Stimulated activated naive B cell treated with anti-CD40 and anti-IgM and Interleukin-4, amounts not matched to agents 10 μg/mL and 1 μg/mL and 100 μg/mL, for 72 hours (primary cell): ENCODE measurements at regions not wholly inside any gene's neighbourhood (a gene's known extent, or its start where the extent isn't known, plus 50 kb on each side); places are given as distances from the start of the nearest gene placed in this dataset.

Experiments
- ATAC-seq, 2 donors: fragments of 150-1000 bp; cut with Tn5 transposase; replicated peaks; 2 replicates each; pipeline ENCODE4 v1.10.0; 2021; ENCODE audit warnings: moderate library complexity in 1 of 2
- DNase-seq: peaks from one replicate; pipeline ENCODE4 v3.0.0; 2021
- H3K27ac Mint-ChIP-seq: one replicate; pipeline ENCODE4 v1.8.0; 2022; ENCODE audit warnings: mild to moderate bottlenecking, mixed read lengths
- H3K27me3 Mint-ChIP-seq, 2 donors: one replicate each; pipeline ENCODE4 v1.8.0; 2022; ENCODE audit warnings: mixed read lengths in 2 of 2
- H3K36me3 Mint-ChIP-seq, 2 donors: one replicate each; pipeline ENCODE4 v1.8.0; 2022; ENCODE audit warnings: mixed read lengths in 2 of 2, mild to moderate bottlenecking in 1 of 2
- H3K4me1 Mint-ChIP-seq, 2 donors: one replicate each; pipeline ENCODE4 v1.8.0; 2022; ENCODE audit warnings: mixed read lengths in 2 of 2, mild to moderate bottlenecking in 1 of 2
- H3K4me3 Mint-ChIP-seq, 2 donors: one replicate each; pipeline ENCODE4 v1.8.0; 2022; ENCODE audit warnings: mild to moderate bottlenecking in 2 of 2, mixed read lengths in 2 of 2, moderate library complexity in 1 of 2
- H3K9me3 Mint-ChIP-seq, 2 donors: one replicate each; pipeline ENCODE4 v1.8.0; 2022; ENCODE audit warnings: mixed read lengths in 2 of 2, mild to moderate bottlenecking in 1 of 2

DNA sequence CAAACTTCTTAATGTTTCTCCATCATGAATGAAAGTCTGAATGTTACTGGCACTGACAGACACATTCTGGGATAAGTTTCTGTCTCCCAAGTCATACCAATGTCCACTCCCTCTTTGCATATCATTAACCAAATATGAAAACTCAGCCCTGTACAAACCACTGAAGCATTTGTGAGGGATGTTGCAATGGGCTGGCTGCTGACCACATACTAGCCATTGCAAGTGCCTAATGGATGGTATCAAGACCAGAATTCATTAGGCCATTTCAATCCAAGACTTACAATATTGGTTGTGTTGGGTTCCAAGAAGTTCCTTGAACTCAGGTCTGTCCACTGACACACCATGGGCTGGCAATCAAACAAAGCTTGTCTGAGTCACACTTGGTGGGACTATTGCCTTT lies 73.8 kb downstream of the CBLN2 start:
- ATAC-seq: no peak
- Mint-ChIP-seq H3K36me3 (no peaks in the 10 kb centered on the region), H3K9me3 (no peaks in the 10 kb centered on the region), H3K4me3 (no peak overlapping the region), H3K27me3 (no peaks in the 10 kb centered on the region), H3K4me1 (no peaks in the 10 kb centered on the region), H3K27ac (no peak overlapping the region)
- no peak for DNase-seq

DNA sequence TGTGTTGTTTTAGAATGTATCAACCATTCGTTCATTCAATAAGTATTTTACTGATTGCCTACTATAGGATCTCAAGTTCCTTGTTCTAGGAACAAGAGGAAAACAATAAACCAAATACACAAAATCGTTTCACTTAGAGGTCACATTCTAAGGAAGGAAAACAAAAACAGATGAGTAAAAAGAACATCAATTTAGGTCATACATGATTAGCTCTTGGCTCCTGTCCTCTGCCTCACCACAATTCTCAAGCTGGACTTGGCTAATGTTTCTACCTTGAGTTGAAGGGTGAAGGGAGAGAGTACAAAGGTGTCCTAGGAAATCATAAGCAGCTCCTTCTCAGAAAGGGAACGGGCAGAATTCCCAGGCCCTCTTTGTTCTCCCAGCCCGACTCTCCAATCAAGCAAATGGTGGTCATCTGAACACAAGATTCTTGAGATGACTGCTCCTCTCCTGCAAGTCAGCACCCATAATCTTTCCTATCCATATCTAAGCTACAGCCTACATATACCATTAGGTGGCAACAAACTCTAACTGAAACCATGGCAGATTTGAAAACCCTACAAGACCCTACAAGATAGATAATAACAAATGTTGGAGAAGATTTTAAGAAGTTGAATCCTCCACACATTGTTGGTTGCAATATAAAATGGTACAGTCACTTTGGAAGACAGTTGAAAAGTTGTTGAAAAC lies 76.0 kb downstream of the CBLN2 start:
- DNase-seq (no peak), ATAC-seq (no peak)
- no peaks in the 10 kb centered on the region for H3K27me3 Mint-ChIP-seq
- H3K4me1 Mint-ChIP-seq: no peaks in the 10 kb centered on the region
- H3K27ac Mint-ChIP-seq: no peak overlapping the region
- peaks cover 0 to 2% of the 10 kb centered on the region in 2 donors for H3K9me3 Mint-ChIP-seq
- no peak overlapping the region for H3K4me3 Mint-ChIP-seq
- no peaks in the 10 kb centered on the region for H3K36me3 Mint-ChIP-seq

DNA sequence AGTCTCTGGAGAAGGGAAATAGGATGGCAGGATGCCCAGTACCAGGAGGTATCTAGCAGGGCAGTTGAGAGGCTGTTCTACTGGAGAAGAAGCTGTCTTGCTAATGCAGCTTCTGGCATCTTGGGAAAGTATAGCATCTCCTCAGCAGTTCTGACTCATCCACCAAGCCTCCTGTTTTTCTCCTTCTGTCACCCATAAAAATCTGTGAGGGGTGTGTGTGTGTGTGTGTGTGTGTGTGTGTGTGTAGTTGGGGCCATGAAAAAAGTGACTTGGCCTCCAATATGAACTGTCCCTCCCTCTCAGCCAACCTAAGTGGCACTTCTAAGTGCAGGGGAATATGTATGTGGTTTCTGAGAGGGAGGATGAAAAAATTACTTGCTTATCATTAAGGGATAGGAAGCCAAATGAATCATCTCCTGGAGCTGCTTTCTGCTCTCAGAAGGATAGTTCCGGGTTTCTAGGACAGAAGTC lies 83.9 kb downstream of the CBLN2 start:
- H3K4me1 Mint-ChIP-seq: no peaks in the 10 kb centered on the region
- no peak for DNase-seq
- H3K4me3 Mint-ChIP-seq: no peak overlapping the region

GRCh38 chr18:72458271-72458670 lies 85.9 kb downstream of the CBLN2 start:
- Mint-ChIP-seq H3K27ac (no peak overlapping the region), H3K27me3 (no peaks in the 10 kb centered on the region), H3K9me3 (peaks cover 4 to 6% of the 10 kb centered on the region in 2 donors), H3K4me3 (no peak overlapping the region), H3K36me3 (no peaks in the 10 kb centered on the region), H3K4me1 (no peaks in the 10 kb centered on the region)
- no peak for DNase-seq
- ATAC-seq: no peak

More for the DNA sequence above, 83.9 kb downstream of the CBLN2 start:
- H3K9me3 Mint-ChIP-seq: peaks cover 4 to 6% of the 10 kb centered on the region in 2 donors
- no peaks in the 10 kb centered on the region for H3K36me3 Mint-ChIP-seq
- no peak for ATAC-seq
- H3K27ac Mint-ChIP-seq: no peak overlapping the region
- no peaks in the 10 kb centered on the region for H3K27me3 Mint-ChIP-seq

DNA sequence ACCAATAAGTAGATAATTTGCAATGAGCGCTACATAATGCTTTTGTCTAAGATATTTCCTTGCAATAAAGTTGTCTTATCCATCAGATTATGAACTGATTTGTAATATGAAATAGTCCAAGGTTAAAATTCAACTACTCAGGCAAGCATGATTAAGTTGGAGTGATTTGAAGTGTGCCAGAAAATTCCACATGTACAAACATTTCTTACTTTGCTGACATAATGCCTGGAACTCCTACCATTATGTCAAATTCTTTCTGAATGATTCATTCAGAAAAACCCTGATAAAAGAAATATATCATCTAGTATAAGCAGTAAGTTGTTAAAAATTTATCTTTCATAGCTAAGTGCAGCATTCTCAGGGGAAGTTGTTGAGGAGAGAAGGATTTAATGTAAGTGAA lies 87.3 kb downstream of the CBLN2 start:
- H3K9me3 Mint-ChIP-seq: peaks cover 9 to 12% of the 10 kb centered on the region in 2 donors
- H3K4me1 Mint-ChIP-seq: no peaks in the 10 kb centered on the region
- DNase-seq (no peak), ATAC-seq (no peak)
- H3K27ac Mint-ChIP-seq: no peak overlapping the region
- no peak overlapping the region for H3K4me3 Mint-ChIP-seq
- no peaks in the 10 kb centered on the region for H3K27me3 Mint-ChIP-seq
- no peaks in the 10 kb centered on the region for H3K36me3 Mint-ChIP-seq

DNA sequence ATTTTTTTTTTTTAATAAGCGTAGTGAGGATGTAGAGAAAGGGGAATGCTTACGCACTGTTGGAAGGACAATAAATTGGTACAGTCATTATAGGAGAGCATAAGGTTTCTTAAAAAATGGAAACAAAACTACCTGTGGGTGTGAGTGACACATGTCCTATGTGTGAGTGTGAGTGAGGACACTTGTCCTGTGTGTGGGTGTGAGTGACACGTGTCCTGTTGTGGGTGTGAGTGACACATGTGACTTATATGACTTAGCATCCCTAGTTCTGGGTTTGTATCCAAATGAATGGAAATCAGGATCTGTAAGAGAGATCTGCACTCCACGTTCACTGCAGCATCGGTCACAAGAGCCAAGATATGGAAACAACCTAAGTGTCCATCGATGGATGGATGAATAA lies 91.8 kb downstream of the CBLN2 start:
- ATAC-seq (no peak), DNase-seq (no peak)
- Mint-ChIP-seq H3K27ac (no peak overlapping the region), H3K4me1 (no peaks in the 10 kb centered on the region), H3K4me3 (no peak overlapping the region), H3K36me3 (no peaks in the 10 kb centered on the region), H3K9me3 (peaks cover 9 to 14% of the 10 kb centered on the region in 2 donors), H3K27me3 (no peaks in the 10 kb centered on the region)

- Mint-ChIP-seq H3K27ac (no peak overlapping the region), H3K9me3 (peaks cover 0 to 2% of the 10 kb centered on the region in 2 donors), H3K4me3 (no peak overlapping the region), H3K4me1 (no peaks in the 10 kb centered on the region), H3K36me3 (no peaks in the 10 kb centered on the region), H3K27me3 (no peaks in the 10 kb centered on the region)
- ATAC-seq (no peak), DNase-seq (no peak)
These were observed 99.4 kb downstream of the CBLN2 start for GRCh38 chr18:72444798-72445155.

DNA sequence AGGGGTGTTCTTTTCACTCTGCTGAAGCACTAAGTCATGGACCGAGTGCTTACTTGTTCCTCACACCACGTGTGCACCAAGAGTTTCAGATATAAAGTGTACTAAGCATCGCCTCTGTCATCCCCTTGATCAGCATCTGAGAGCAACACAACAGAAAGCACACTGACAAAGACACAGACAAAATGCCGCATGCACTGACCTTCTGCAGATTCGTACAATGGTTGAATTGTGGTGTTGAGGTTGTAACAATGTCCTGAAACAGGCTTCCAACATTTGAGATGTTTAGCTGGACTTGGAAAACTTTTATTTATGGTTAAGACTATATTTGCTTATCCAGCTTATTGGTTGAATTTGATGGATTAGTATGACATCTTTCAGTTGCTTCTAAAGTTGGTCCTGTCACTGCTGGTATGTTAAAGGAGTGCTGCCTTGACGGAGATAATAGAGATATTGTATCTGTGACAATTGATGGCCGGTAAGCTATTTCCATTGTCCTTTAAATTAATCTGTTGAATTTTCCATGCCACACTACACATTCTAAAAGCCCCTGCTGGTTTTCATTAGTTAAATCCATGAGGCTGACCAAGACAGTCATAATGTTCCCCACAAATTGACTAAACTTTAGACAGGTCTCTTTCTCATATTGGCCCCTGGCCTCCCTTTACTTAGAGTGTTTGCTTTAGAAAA lies 99.9 kb downstream of the CBLN2 start:
- Mint-ChIP-seq H3K4me3 (no peak overlapping the region), H3K27ac (no peak overlapping the region), H3K36me3 (no peaks in the 10 kb centered on the region), H3K27me3 (no peaks in the 10 kb centered on the region), H3K4me1 (no peaks in the 10 kb centered on the region), H3K9me3 (peaks cover 2% of the 10 kb centered on the region in 2 donors)
- ATAC-seq (no peak), DNase-seq (no peak)

DNA sequence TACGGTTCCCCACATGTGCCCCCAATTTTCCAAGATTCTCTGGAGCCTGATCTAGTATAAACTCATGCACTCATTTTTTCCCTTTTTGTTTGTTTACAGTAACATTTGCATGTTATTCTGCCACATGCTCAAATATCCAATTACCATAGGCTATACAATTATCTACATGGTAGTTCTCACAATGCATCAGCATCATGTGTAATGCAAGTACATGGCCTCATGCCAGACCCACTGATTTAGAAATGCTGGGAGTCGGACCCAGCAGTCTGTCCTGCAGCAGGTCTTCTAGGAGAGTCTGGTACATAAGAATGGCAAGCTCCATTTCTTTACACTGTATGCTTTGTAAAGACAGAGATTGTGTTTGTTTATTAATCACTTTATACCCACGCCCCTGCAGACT lies 107.7 kb downstream of the CBLN2 start:
- H3K9me3 Mint-ChIP-seq: peaks cover 2 to 4% of the 10 kb centered on the region in 2 donors
- H3K4me3 Mint-ChIP-seq: no peak overlapping the region
- DNase-seq (no peak), ATAC-seq (no peak)
- H3K36me3 Mint-ChIP-seq: no peaks in the 10 kb centered on the region
- no peaks in the 10 kb centered on the region for H3K27me3 Mint-ChIP-seq
- H3K27ac Mint-ChIP-seq: no peak overlapping the region
- H3K4me1 Mint-ChIP-seq: no peaks in the 10 kb centered on the region

GRCh38 chr18:72433756-72434155 lies 110.4 kb downstream of the CBLN2 start:
- Mint-ChIP-seq H3K9me3 (peaks cover 8 to 13% of the 10 kb centered on the region in 2 donors), H3K4me1 (no peaks in the 10 kb centered on the region)

GRCh38 chr18:72427721-72428120 lies 116.4 kb downstream of the CBLN2 start:
- DNase-seq (no peak), ATAC-seq (no peak)
- no peaks in the 10 kb centered on the region for H3K4me1 Mint-ChIP-seq
- H3K4me3 Mint-ChIP-seq: no peak overlapping the region
- H3K36me3 Mint-ChIP-seq: no peaks in the 10 kb centered on the region
- H3K27ac Mint-ChIP-seq: no peak overlapping the region
- no peaks in the 10 kb centered on the region for H3K27me3 Mint-ChIP-seq
- peaks cover 10 to 20% of the 10 kb centered on the region in 2 donors for H3K9me3 Mint-ChIP-seq

More at GRCh38 chr18:72433756-72434155, 110.4 kb downstream of the CBLN2 start:
- Mint-ChIP-seq H3K36me3 (no peaks in the 10 kb centered on the region), H3K27me3 (no peaks in the 10 kb centered on the region), H3K4me3 (no peak overlapping the region), H3K27ac (no peak overlapping the region)
- no peak for DNase-seq
- ATAC-seq: no peak

DNA sequence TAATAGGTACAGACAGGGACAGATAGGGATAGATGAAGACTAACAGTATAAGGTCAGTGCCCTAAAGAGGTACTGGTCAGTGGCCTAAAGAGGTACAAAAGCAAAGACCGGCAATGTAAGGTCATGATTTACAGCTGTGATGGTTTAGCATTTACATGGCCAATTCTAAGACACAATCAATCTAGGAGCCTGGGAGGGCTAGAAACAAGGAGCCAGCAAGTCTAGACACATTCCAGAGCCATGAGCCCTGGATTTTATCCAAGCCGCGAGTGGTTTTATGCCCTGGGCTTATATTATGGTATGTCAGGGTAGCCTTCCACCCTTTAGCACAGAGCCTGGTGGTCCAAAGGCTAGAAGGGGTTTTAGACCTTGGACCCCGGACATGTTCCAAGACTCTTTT lies 124.2 kb downstream of the CBLN2 start:
- DNase-seq (no peak), ATAC-seq (no peak)
- no peaks in the 10 kb centered on the region for H3K27me3 Mint-ChIP-seq
- H3K27ac Mint-ChIP-seq: no peak overlapping the region
- H3K9me3 Mint-ChIP-seq: peaks cover 0 to 10% of the 10 kb centered on the region in 2 donors
- no peaks in the 10 kb centered on the region for H3K4me1 Mint-ChIP-seq
- no peaks in the 10 kb centered on the region for H3K36me3 Mint-ChIP-seq
- no peak overlapping the region for H3K4me3 Mint-ChIP-seq

DNA sequence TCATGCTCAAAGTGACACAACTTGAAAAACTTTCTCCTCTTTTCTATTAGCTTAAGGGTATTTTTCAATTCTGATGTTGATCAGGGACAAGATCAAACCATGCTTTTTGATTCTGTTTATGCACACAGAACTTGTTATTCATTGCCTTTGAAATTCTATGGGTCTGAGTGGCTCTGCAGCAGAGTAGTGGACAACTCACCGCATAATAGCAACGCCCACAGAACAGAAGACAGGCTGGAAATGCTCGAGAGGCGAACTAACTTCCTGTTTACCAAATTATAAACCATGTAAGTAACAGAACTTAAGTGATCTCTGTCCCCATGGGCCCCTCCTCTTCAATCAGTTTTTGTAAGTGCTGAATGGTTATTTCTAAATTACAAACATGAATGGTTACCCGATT lies 131.2 kb downstream of the CBLN2 start:
- H3K4me3 Mint-ChIP-seq: no peak overlapping the region
- H3K27me3 Mint-ChIP-seq: no peaks in the 10 kb centered on the region
- H3K36me3 Mint-ChIP-seq: no peaks in the 10 kb centered on the region
- H3K9me3 Mint-ChIP-seq: peaks cover 4 to 5% of the 10 kb centered on the region in 2 donors
- ATAC-seq: no peak
- no peaks in the 10 kb centered on the region for H3K4me1 Mint-ChIP-seq
- DNase-seq: no peak
- no peak overlapping the region for H3K27ac Mint-ChIP-seq

GRCh38 chr18:72411261-72411660 lies 132.9 kb downstream of the CBLN2 start:
- H3K27me3 Mint-ChIP-seq: no peaks in the 10 kb centered on the region
- H3K9me3 Mint-ChIP-seq: peaks cover 4% of the 10 kb centered on the region in 2 donors
- H3K4me1 Mint-ChIP-seq: no peaks in the 10 kb centered on the region
- H3K4me3 Mint-ChIP-seq: no peak overlapping the region
- DNase-seq: no peak
- ATAC-seq: no peak
- no peaks in the 10 kb centered on the region for H3K36me3 Mint-ChIP-seq
- H3K27ac Mint-ChIP-seq: no peak overlapping the region

GRCh38 chr18:72410399-72410798 lies 133.7 kb downstream of the CBLN2 start:
- peaks cover 4% of the 10 kb centered on the region in 2 donors for H3K9me3 Mint-ChIP-seq
- H3K27me3 Mint-ChIP-seq: no peaks in the 10 kb centered on the region
- no peaks in the 10 kb centered on the region for H3K4me1 Mint-ChIP-seq
- DNase-seq: no peak
- H3K4me3 Mint-ChIP-seq: no peak overlapping the region
- H3K36me3 Mint-ChIP-seq: no peaks in the 10 kb centered on the region
- ATAC-seq: no peak
- no peak overlapping the region for H3K27ac Mint-ChIP-seq
